ENCODE measurements at regions not wholly inside any gene's neighbourhood (a gene's known extent, or its start where the extent isn't known, plus 50 kb on each side); places are given as distances from the start of the nearest gene placed in this dataset.
A peak's percentile ranks its signal among the peaks of the same experiment; 100 is the strongest.

GRCh38 chr14:22011253-22011642, 337.6 kb upstream of the OR4E1 start:
- no peak for DNase-seq

- no peak for DNase-seq
These were observed 337.1 kb upstream of the OR4E1 start for GRCh38 chr14:22010545-22011252.

GRCh38 chr14:22008766-22009165, 335.1 kb upstream of the OR4E1 start:
- no peak for DNase-seq

GRCh38 chr14:22007784-22008412, 334.3 kb upstream of the OR4E1 start:
- DNase-seq = no peak

- no peak for DNase-seq
These were observed 333.7 kb upstream of the OR4E1 start for GRCh38 chr14:22007363-22007762.

- DNase-seq = no peak
These were observed 329.8 kb upstream of the OR4E1 start for GRCh38 chr14:22003461-22003860.

GRCh38 chr14:22002860-22003284, 329.3 kb upstream of the OR4E1 start:
- no peak for DNase-seq

- no peak for DNase-seq
These were observed 325.8 kb upstream of the OR4E1 start for GRCh38 chr14:21999402-21999801.

GRCh38 chr14:21997300-21997699, 323.7 kb upstream of the OR4E1 start:
- DNase-seq = peak; percentile 64

GRCh38 chr14:21995332-21995731, 321.7 kb upstream of the OR4E1 start:
- no peak for DNase-seq

- no peak for DNase-seq
These were observed 320.2 kb upstream of the OR4E1 start for GRCh38 chr14:21993837-21994236.

GRCh38 chr14:21993070-21993469, 319.5 kb upstream of the OR4E1 start:
- DNase-seq = no peak

- no peak for DNase-seq
These were observed 317.5 kb upstream of the OR4E1 start for GRCh38 chr14:21991130-21991529.

GRCh38 chr14:21990116-21990515, 316.5 kb upstream of the OR4E1 start:
- DNase-seq = no peak

GRCh38 chr14:21989090-21989489, 315.5 kb upstream of the OR4E1 start:
- DNase-seq = no peak

GRCh38 chr14:21988413-21988812, 314.8 kb upstream of the OR4E1 start:
- DNase-seq = no peak

- peak; percentile 59 for DNase-seq
These were observed 314.3 kb upstream of the OR4E1 start for GRCh38 chr14:21987937-21988336.

GRCh38 chr14:21985081-21985480, 311.5 kb upstream of the OR4E1 start:
- peak; percentile 90 for DNase-seq

- DNase-seq = no peak
These were observed 305.3 kb upstream of the OR4E1 start for GRCh38 chr14:21978999-21979314.

GRCh38 chr14:21978184-21978998, 304.8 kb upstream of the OR4E1 start:
- peak; percentile 77 for DNase-seq

- no peak for DNase-seq
These were observed 301.1 kb upstream of the OR4E1 start for GRCh38 chr14:21974741-21975140.

GRCh38 chr14:21965042-21965441, 291.4 kb upstream of the OR4E1 start:
- no peak for DNase-seq

- DNase-seq = no peak
These were observed 290.6 kb upstream of the OR4E1 start for GRCh38 chr14:21964180-21964579.

GRCh38 chr14:21960636-21961035, 287.0 kb upstream of the OR4E1 start:
- DNase-seq = no peak

All from islet precursor cell (in vitro differentiated cells).